SK-N-SH (cell line): ENCODE measurements at regions not wholly inside any gene's neighbourhood (a gene's known extent, or its start where the extent isn't known, plus 50 kb on each side); places are given as distances from the start of the nearest gene placed in this dataset.

Experiments used
- CTCF ChIA-PET: fragments of 300-600, 350-600 bp; formaldehyde crosslinking; extraction: SDS; loops from one replicate; lab custom pipeline; 2021; lab: Yijun Ruan, JAX
- POLR2A ChIA-PET: fragments of 350-600 bp; sonication (Branson Sonifier 250); formaldehyde crosslinking; extraction: SDS; loops from one replicate; lab custom pipeline; 2020; ENCODE audit warnings: antibody characterized with exemption, inconsistent platforms; lab: Yijun Ruan, JAX
- DNase-seq: peaks from one replicate; pipeline ENCODE4 v3.0.0; 2012
- H2AFZ ChIP-seq: fragments of 200-600 bp; sonication (generic); 2 replicates; pipeline ENCODE4 v1.8.1; 2016; ENCODE audit warnings: antibody characterized with exemption, mild to moderate bottlenecking, low read depth
- H3F3A ChIP-seq: fragments of 200-600 bp; sonication (generic); replicated peaks from 2 replicates; pipeline ENCODE3; 2016; ENCODE audit warnings: antibody characterized with exemption, mild to moderate bottlenecking; ENCODE audit not compliant: insufficient read depth
- H3K27ac ChIP-seq, 2 experiments: fragments of 200-500 bp in 1 of 2; fragments of 200-600 bp in 1 of 2; sonication (Bioruptor generic) in 1 of 2; sonication (generic), shearing (Covaris generic) in 1 of 2; 2 replicates each; pipeline versions ENCODE4 v1.5.1 to v1.6.1; 2014 to 2016; ENCODE audit warnings: low read depth in 2 of 2, inconsistent platforms in 1 of 2, low read length in 1 of 2, mild to moderate bottlenecking in 1 of 2, mixed read lengths in 1 of 2
- H3K27me3 ChIP-seq: fragments of 200-600 bp; sonication (generic), shearing (Covaris generic); 2 replicates; pipeline ENCODE4 v1.6.1; 2016; ENCODE audit warnings: mixed run types; ENCODE audit not compliant: insufficient read depth
- H3K36me3 ChIP-seq, 2 experiments: fragments of 200-500 bp in 1 of 2; fragments of 200-600 bp in 1 of 2; sonication (Bioruptor generic) in 1 of 2; sonication (generic) in 1 of 2; replicated peaks in 1 of 2; 2 replicates each; pipeline versions ENCODE3 to v1.5.1; 2014 to 2016; ENCODE audit warnings: low read length in 1 of 2, mild to moderate bottlenecking in 1 of 2; ENCODE audit not compliant: insufficient read depth in 2 of 2, control insufficient read depth in 1 of 2
- H3K4me1 ChIP-seq, 2 experiments: fragments of 200-500 bp in 1 of 2; fragments of 200-600 bp in 1 of 2; sonication (Bioruptor generic) in 1 of 2; sonication (generic), shearing (Covaris generic) in 1 of 2; 2 replicates each; pipeline versions ENCODE4 v1.5.1 to v1.6.1; 2014 to 2016; ENCODE audit warnings: low read depth in 1 of 2, low read length in 1 of 2, mixed run types in 1 of 2; ENCODE audit not compliant: insufficient read depth in 2 of 2, control insufficient read depth in 1 of 2
- H3K4me2 ChIP-seq: fragments of 200-600 bp; sonication (generic), shearing (Covaris generic); 2 replicates; pipeline ENCODE4 v1.6.1; 2017; ENCODE audit warnings: mixed run types
- H3K4me3 ChIP-seq, 2 experiments: fragments of 200-500 bp in 1 of 2; fragments of 200-600 bp in 1 of 2; sonication (Bioruptor generic) in 1 of 2; sonication (generic), shearing (Covaris generic) in 1 of 2; 2 replicates each; pipeline versions ENCODE4 v1.5.1 to v1.8.1; 2014 to 2016; ENCODE audit warnings: low read depth in 2 of 2, inconsistent platforms in 1 of 2, low read length in 1 of 2, mild to moderate bottlenecking in 1 of 2, mixed read lengths in 1 of 2, moderate library complexity in 1 of 2
- H3K79me2 ChIP-seq: fragments of 200-600 bp; sonication (generic); 2 replicates; pipeline ENCODE4 v1.8.1; 2017; ENCODE audit warnings: mild to moderate bottlenecking; ENCODE audit not compliant: insufficient read depth
- H3K9ac ChIP-seq: fragments of 200-600 bp; sonication (generic); 2 replicates; pipeline ENCODE4 v1.6.1; 2017; ENCODE audit warnings: mixed run types
- H3K9me2 ChIP-seq: fragments of 200-600 bp; sonication (generic); 2 replicates; pipeline ENCODE4 v1.6.1; 2017; ENCODE audit warnings: mixed run types
- H3K9me3 ChIP-seq: fragments of 200-600 bp; sonication (generic); 2 replicates; pipeline ENCODE4 v1.6.1; 2017; ENCODE audit warnings: mixed run types, mild to moderate bottlenecking, moderate library complexity
- H4K20me1 ChIP-seq: fragments of 200-600 bp; sonication (generic); 2 replicates; pipeline ENCODE4 v1.6.1; 2017; ENCODE audit warnings: mild to moderate bottlenecking, mixed run types; ENCODE audit not compliant: insufficient read depth
- CHD2 ChIP-seq: fragments of 150-350 bp; IDR thresholded peaks from 2 replicates; pipeline ENCODE4 v1.6.1; 2018; ENCODE audit warnings: low read length; ENCODE audit not compliant: partially characterized antibody
- CTCF ChIP-seq: fragments of 200-600 bp; sonication (generic); IDR thresholded peaks from 2 replicates; pipeline ENCODE4 v1.6.1; 2017; ENCODE audit warnings: antibody characterized with exemption, mild to moderate bottlenecking, moderate library complexity
- ELF1 ChIP-seq: IDR thresholded peaks from 2 replicates; pipeline ENCODE4 v1.4.0; 2012
- EZH2phosphoT487 ChIP-seq: fragments of 200-600 bp; sonication (generic); IDR thresholded peaks from 2 replicates; pipeline ENCODE4 v1.6.1; 2017; ENCODE audit warnings: low read depth, mixed run types, mild to moderate bottlenecking, antibody characterized with exemption, moderate library complexity, borderline replicate concordance
- FOSL2 ChIP-seq: IDR thresholded peaks from 2 replicates; pipeline ENCODE4 v1.4.0; 2012; ENCODE audit warnings: low read depth, mild to moderate bottlenecking, moderate library complexity, borderline replicate concordance
- FOXM1 ChIP-seq: IDR thresholded peaks from 2 replicates; pipeline ENCODE4 v1.4.0; 2012; ENCODE audit warnings: low read depth, mild to moderate bottlenecking
- GABPA ChIP-seq: IDR thresholded peaks from 2 replicates; pipeline ENCODE4 v1.4.0; 2012; ENCODE audit warnings: low read depth, mild to moderate bottlenecking
- GATA2 ChIP-seq: sonication (generic); formaldehyde crosslinking; IDR thresholded peaks from 2 replicates; pipeline ENCODE4 v1.5.0; 2020; ENCODE audit warnings: mild to moderate bottlenecking, missing genetic modification reagents
- JUND ChIP-seq: IDR thresholded peaks from 2 replicates; pipeline ENCODE4 v1.4.0; 2012
- MEF2A ChIP-seq: IDR thresholded peaks from 2 replicates; pipeline ENCODE4 v1.4.0; 2012; ENCODE audit warnings: low read depth, borderline replicate concordance
- MXI1 ChIP-seq: IDR thresholded peaks from 2 replicates; pipeline ENCODE4 v1.6.1; 2012; ENCODE audit warnings: mild to moderate bottlenecking, low read depth, low read length, improper control_type of control experiment
- NFIC ChIP-seq: IDR thresholded peaks from 2 replicates; pipeline ENCODE4 v1.4.0; 2012; ENCODE audit warnings: borderline replicate concordance
- NRF1 ChIP-seq: IDR thresholded peaks from 2 replicates; pipeline ENCODE4 v1.6.1; 2012; ENCODE audit warnings: low read depth, mild to moderate bottlenecking, low read length
- PBX3 ChIP-seq: IDR thresholded peaks from 2 replicates; pipeline ENCODE4; 2012
- POLR2AphosphoS5 ChIP-seq: IDR thresholded peaks from 2 replicates; pipeline ENCODE4 v1.6.1; 2012; ENCODE audit warnings: low read depth, low read length
- RCOR1 ChIP-seq: fragments of 150-350 bp; IDR thresholded peaks from 2 replicates; pipeline ENCODE4 v1.6.1; 2017; ENCODE audit warnings: antibody characterized with exemption, low read length
- RXRA ChIP-seq: IDR thresholded peaks from 2 replicates; pipeline ENCODE4 v1.4.0; 2012; ENCODE audit warnings: low read depth, mild to moderate bottlenecking, borderline replicate concordance
- SIN3A ChIP-seq: IDR thresholded peaks from 2 replicates; pipeline ENCODE4 v1.6.1; 2012; ENCODE audit warnings: low read depth, mild to moderate bottlenecking, low read length, moderate library complexity, borderline replicate concordance
- SMC3 ChIP-seq: IDR thresholded peaks from 2 replicates; pipeline ENCODE4 v1.6.1; 2012; ENCODE audit warnings: low read depth, low read length, improper control_type of control experiment
- TAF1 ChIP-seq: IDR thresholded peaks from 2 replicates; pipeline ENCODE4 v1.6.1; 2012; ENCODE audit warnings: low read depth, mild to moderate bottlenecking, low read length, moderate library complexity, borderline replicate concordance
- TCF12 ChIP-seq: IDR thresholded peaks from 2 replicates; pipeline ENCODE4 v1.4.0; 2012
- TEAD4 ChIP-seq: IDR thresholded peaks from 2 replicates; pipeline ENCODE4 v1.4.0; 2012; ENCODE audit warnings: mild to moderate bottlenecking, borderline replicate concordance; ENCODE audit not compliant: insufficient read depth
- YY1 ChIP-seq: IDR thresholded peaks from 2 replicates; pipeline ENCODE4 v1.4.0; 2012; ENCODE audit warnings: low read depth, mild to moderate bottlenecking
- WGBS: methylation state at CpG from one replicate; pipeline ENCODE4 v1.1.6; 2017; ENCODE audit warnings: low lambda C conversion rate; 5-methylcytosine and 5-hydroxymethylcytosine counted together
- TF ChIP-seq, protein P1 (sequence below): fragments of 150-350 bp; IDR thresholded peaks from 2 replicates; pipeline ENCODE4 v1.6.1; 2017; ENCODE audit warnings: antibody characterized with exemption, low read length, low read depth, borderline replicate concordance
- TF ChIP-seq, protein P2 (sequence below): IDR thresholded peaks from 2 replicates; pipeline ENCODE4 v1.4.0; 2012; ENCODE audit warnings: low read depth, borderline replicate concordance
- TF ChIP-seq, protein P3 (sequence below): fragments of 150-350 bp; IDR thresholded peaks from 2 replicates; pipeline ENCODE4 v1.6.1; 2016; ENCODE audit warnings: mild to moderate bottlenecking, low read depth, low read length
- TF ChIP-seq, protein P4 (sequence below): IDR thresholded peaks from 2 replicates; pipeline ENCODE4 v1.4.0; 2012; ENCODE audit warnings: low read depth

DNA sequence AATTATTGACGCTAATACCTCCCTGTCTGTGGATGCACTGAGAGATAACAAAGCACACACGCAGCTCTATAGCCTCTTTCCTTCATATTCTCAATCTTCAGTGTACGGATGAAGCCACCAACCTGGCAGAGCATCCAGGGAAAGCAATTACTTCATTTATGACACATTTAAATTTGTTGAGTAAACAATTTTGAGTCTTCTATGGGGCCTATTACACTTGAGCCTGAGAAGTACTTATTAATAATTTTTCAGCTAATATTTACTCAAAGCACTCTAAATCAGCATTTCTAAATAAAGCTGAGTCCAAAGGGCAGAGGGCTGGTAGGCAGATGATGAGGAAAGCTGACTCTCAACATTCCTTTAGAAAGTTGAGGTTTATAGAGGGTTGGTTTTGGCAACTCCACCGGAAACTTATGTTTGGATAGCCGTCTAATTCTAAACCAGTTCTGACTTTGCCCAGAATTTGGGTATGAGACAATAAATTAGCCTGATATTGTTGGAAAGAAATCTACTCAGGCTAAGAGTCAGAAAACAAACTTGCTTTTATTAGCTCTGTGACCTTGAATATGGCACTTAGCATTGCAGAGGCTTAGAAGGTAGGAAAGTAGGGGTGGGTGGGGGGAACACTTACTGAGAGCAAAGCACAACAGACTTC, 643.5 kb downstream of the CDH11 start:
- no peaks in the 10 kb centered on the region for H4K20me1 ChIP-seq
- H3K9me2 ChIP-seq = no peaks in the 10 kb centered on the region
- no peak overlapping the region; the same call in 1 of the 2 replicates for H3K9ac ChIP-seq
- H2AFZ ChIP-seq = no peak overlapping the region
- no peak overlapping the region for H3K4me3 ChIP-seq
- H3K27me3 ChIP-seq = no peaks in the 10 kb centered on the region
- H3K79me2 ChIP-seq = no peaks in the 10 kb centered on the region
- peak overlapping the region; percentile 75 to 89; a peak in 3 of 4 replicates for H3K27ac ChIP-seq
- no peaks in the 10 kb centered on the region for H3K36me3 ChIP-seq
- H3F3A ChIP-seq = peaks cover 20% of the 10 kb centered on the region
- H3K9me3 ChIP-seq = no peaks in the 10 kb centered on the region
- POLR2A ChIA-PET = no interaction called here
- peak overlapping the region; percentile 57; the same call in 1 of the 2 replicates for H3K4me2 ChIP-seq
- H3K4me1 ChIP-seq = peaks cover 0 to 3% of the 10 kb centered on the region in 2 experiments; a peak in 2 of 4 replicates
- CTCF ChIA-PET = interaction anchor here (0.8 to 1.0 kb wide), 2 partner anchors 388 to 640 kb away, joined by 3 read pairs; no protein-coding TSS in a partner anchor
- DNase-seq = no peak
- 31% methylated on average over 5 of the region's 5 CpGs for WGBS
- TF ChIP-seq POLR2AphosphoS5 = peak; percentile 49; the same call in 1 of the 2 replicates
- TF ChIP-seq RXRA = peak; percentile 84
- 0 out of 2 replicates have a peak, but pooled peaks have one; percentile 25 for TF ChIP-seq ELF1
- no peak for TF ChIP-seq CTCF
- TF ChIP-seq GATA2 = no peak
- TF ChIP-seq MEF2A = peak; percentile 81
- peak; percentile 70; the same call in 1 of the 2 replicates for TF ChIP-seq FOXM1
- TF ChIP-seq TEAD4 = peak; percentile 81; the same call in 1 of the 2 replicates
- no peak for TF ChIP-seq GABPA
- TF ChIP-seq CHD2 = no peak
- peak; percentile 88 for TF ChIP-seq PBX3
- TF ChIP-seq RCOR1 = no peak
- TF ChIP-seq NRF1 = no peak
- no peak for TF ChIP-seq YY1
- TF ChIP-seq, protein P1, sequence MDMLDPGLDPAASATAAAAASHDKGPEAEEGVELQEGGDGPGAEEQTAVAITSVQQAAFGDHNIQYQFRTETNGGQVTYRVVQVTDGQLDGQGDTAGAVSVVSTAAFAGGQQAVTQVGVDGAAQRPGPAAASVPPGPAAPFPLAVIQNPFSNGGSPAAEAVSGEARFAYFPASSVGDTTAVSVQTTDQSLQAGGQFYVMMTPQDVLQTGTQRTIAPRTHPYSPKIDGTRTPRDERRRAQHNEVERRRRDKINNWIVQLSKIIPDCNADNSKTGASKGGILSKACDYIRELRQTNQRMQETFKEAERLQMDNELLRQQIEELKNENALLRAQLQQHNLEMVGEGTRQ = no peak
- no peak for TF ChIP-seq SMC3
- TF ChIP-seq, protein P2, sequence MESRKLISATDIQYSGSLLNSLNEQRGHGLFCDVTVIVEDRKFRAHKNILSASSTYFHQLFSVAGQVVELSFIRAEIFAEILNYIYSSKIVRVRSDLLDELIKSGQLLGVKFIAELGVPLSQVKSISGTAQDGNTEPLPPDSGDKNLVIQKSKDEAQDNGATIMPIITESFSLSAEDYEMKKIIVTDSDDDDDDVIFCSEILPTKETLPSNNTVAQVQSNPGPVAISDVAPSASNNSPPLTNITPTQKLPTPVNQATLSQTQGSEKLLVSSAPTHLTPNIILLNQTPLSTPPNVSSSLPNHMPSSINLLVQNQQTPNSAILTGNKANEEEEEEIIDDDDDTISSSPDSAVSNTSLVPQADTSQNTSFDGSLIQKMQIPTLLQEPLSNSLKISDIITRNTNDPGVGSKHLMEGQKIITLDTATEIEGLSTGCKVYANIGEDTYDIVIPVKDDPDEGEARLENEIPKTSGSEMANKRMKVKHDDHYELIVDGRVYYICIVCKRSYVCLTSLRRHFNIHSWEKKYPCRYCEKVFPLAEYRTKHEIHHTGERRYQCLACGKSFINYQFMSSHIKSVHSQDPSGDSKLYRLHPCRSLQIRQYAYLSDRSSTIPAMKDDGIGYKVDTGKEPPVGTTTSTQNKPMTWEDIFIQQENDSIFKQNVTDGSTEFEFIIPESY = 0 out of 2 replicates have a peak, but pooled peaks have one; percentile 40
- TF ChIP-seq EZH2phosphoT487 = no peak
- no peak for TF ChIP-seq SIN3A
- TF ChIP-seq TAF1 = no peak
- TF ChIP-seq NFIC = peak; percentile 93
- no peak for TF ChIP-seq MXI1
- TF ChIP-seq JUND = peak; percentile 71
- peak; percentile 91 for TF ChIP-seq TCF12
- TF ChIP-seq FOSL2 = peak; percentile 43; the same call in 1 of the 2 replicates
- TF ChIP-seq, protein P3, sequence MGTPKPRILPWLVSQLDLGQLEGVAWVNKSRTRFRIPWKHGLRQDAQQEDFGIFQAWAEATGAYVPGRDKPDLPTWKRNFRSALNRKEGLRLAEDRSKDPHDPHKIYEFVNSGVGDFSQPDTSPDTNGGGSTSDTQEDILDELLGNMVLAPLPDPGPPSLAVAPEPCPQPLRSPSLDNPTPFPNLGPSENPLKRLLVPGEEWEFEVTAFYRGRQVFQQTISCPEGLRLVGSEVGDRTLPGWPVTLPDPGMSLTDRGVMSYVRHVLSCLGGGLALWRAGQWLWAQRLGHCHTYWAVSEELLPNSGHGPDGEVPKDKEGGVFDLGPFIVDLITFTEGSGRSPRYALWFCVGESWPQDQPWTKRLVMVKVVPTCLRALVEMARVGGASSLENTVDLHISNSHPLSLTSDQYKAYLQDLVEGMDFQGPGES = no peak
- TF ChIP-seq, protein P4, sequence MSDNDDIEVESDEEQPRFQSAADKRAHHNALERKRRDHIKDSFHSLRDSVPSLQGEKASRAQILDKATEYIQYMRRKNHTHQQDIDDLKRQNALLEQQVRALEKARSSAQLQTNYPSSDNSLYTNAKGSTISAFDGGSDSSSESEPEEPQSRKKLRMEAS = 0 out of 2 replicates have a peak, but pooled peaks have one; percentile 20
